ENCODE measurements at regions not wholly inside any gene's neighbourhood (a gene's known extent, or its start where the extent isn't known, plus 50 kb on each side); places are given as distances from the start of the nearest gene placed in this dataset.

GRCh38 chr15:81897057-81897677 is 148.7 kb downstream of the MEX3B start:
- Histone ChIP-seq H3F3A (replicated peaks; ENCODE audit: insufficient read depth) (no peaks in the 10 kb centered on the region), H3K27ac (ENCODE audit: low read depth in 2 of 2, low read length in 1 of 2) (no peak overlapping the region), H2AFZ (ENCODE audit: low read depth) (no peak overlapping the region), H3K9ac (no peak overlapping the region), H3K9me3 (no peaks in the 10 kb centered on the region), H3K4me1 (ENCODE audit: control insufficient read depth in 1 of 2, insufficient read depth in 2 of 2, low read depth in 1 of 2, low read length in 1 of 2) (peaks cover 0 to 15% of the 10 kb centered on the region in 2 experiments; a peak in 2 of 4 replicates), H4K20me1 (ENCODE audit: insufficient read depth) (no peaks in the 10 kb centered on the region), H3K27me3 (ENCODE audit: insufficient read depth) (no peaks in the 10 kb centered on the region), H3K4me3 (ENCODE audit: low read depth in 2 of 2, low read length in 1 of 2) (no peak overlapping the region), H3K79me2 (ENCODE audit: insufficient read depth) (no peaks in the 10 kb centered on the region), H3K36me3 (replicated peaks in 1 of 2; ENCODE audit: control insufficient read depth in 1 of 2, insufficient read depth in 2 of 2, low read length in 1 of 2) (no peaks in the 10 kb centered on the region), H3K4me2 (no peak overlapping the region), H3K9me2 (no peaks in the 10 kb centered on the region)
- ChIA-PET POLR2A (no interaction called here), CTCF (no interaction called here)
- 0 out of 2 replicates have a peak, but pooled peaks have one; percentile 13 for TF ChIP-seq JUND (IDR thresholded peaks at IDR 0.05)
- TF ChIP-seq, protein P1, sequence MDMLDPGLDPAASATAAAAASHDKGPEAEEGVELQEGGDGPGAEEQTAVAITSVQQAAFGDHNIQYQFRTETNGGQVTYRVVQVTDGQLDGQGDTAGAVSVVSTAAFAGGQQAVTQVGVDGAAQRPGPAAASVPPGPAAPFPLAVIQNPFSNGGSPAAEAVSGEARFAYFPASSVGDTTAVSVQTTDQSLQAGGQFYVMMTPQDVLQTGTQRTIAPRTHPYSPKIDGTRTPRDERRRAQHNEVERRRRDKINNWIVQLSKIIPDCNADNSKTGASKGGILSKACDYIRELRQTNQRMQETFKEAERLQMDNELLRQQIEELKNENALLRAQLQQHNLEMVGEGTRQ (IDR thresholded peaks at IDR 0.05; ENCODE audit: borderline replicate concordance, low read depth, low read length) = no peak
- WGBS (ENCODE audit: low lambda C conversion rate) = 52% methylated on average over 6 of the region's 6 CpGs
- DNase-seq = no peak

GRCh38 chr15:81896356-81896755 is 149.5 kb downstream of the MEX3B start:
- Histone ChIP-seq H3K4me3 (ENCODE audit: low read depth in 2 of 2, low read length in 1 of 2) (no peak overlapping the region), H3K9ac (no peak overlapping the region), H3K4me1 (ENCODE audit: control insufficient read depth in 1 of 2, insufficient read depth in 2 of 2, low read depth in 1 of 2, low read length in 1 of 2) (peaks cover 0 to 13% of the 10 kb centered on the region in 2 experiments; a peak in 2 of 4 replicates), H3K36me3 (replicated peaks in 1 of 2; ENCODE audit: control insufficient read depth in 1 of 2, insufficient read depth in 2 of 2, low read length in 1 of 2) (no peaks in the 10 kb centered on the region), H3F3A (replicated peaks; ENCODE audit: insufficient read depth) (no peaks in the 10 kb centered on the region), H3K27me3 (ENCODE audit: insufficient read depth) (no peaks in the 10 kb centered on the region), H3K79me2 (ENCODE audit: insufficient read depth) (no peaks in the 10 kb centered on the region), H3K9me2 (no peaks in the 10 kb centered on the region), H3K4me2 (no peak overlapping the region), H2AFZ (ENCODE audit: low read depth) (0 out of 2 replicates have a peak overlapping the region, but pooled peaks have one; percentile 11), H3K27ac (ENCODE audit: low read depth in 2 of 2, low read length in 1 of 2) (no peak overlapping the region), H4K20me1 (ENCODE audit: insufficient read depth) (no peaks in the 10 kb centered on the region), H3K9me3 (no peaks in the 10 kb centered on the region)
- 76% methylated on average over 3 of the region's 3 CpGs for WGBS (ENCODE audit: low lambda C conversion rate)
- DNase-seq = no peak
- TF ChIP-seq PBX3 (IDR thresholded peaks at IDR 0.05) (no peak), NRF1 (IDR thresholded peaks at IDR 0.05; ENCODE audit: low read depth, low read length) (no peak), RFX5 (IDR thresholded peaks at IDR 0.05; ENCODE audit: low read length) (no peak), RCOR1 (IDR thresholded peaks at IDR 0.05; ENCODE audit: low read length) (no peak), FOSL2 (IDR thresholded peaks at IDR 0.05; ENCODE audit: borderline replicate concordance, low read depth) (no peak), EP300 (IDR thresholded peaks at IDR 0.05; ENCODE audit: borderline replicate concordance in 1 of 2, low read depth in 1 of 2, low read length in 1 of 2) (no peak), TEAD4 (IDR thresholded peaks at IDR 0.05; ENCODE audit: borderline replicate concordance, insufficient read depth) (no peak), MXI1 (IDR thresholded peaks at IDR 0.05; ENCODE audit: low read depth, low read length) (no peak), NFIC (IDR thresholded peaks at IDR 0.05; ENCODE audit: borderline replicate concordance) (no peak), FOXM1 (IDR thresholded peaks at IDR 0.05; ENCODE audit: low read depth) (no peak), MEF2A (IDR thresholded peaks at IDR 0.05; ENCODE audit: borderline replicate concordance, low read depth) (no peak), USF1 (IDR thresholded peaks at IDR 0.05; ENCODE audit: borderline replicate concordance, low read depth) (no peak), FOXJ3 (CRISPR knock-in tag; IDR thresholded peaks at IDR 0.05) (no peak), RAD21 (IDR thresholded peaks at IDR 0.05; ENCODE audit: low read length) (no peak), SIN3A (IDR thresholded peaks at IDR 0.05; ENCODE audit: borderline replicate concordance, low read depth, low read length) (no peak), REST (IDR thresholded peaks at IDR 0.05; ENCODE audit: low read depth, low read length) (no peak)
- ChIA-PET CTCF (interaction anchor here (1.0 kb wide), 1 partner anchor 486 kb away, joined by 3 read pairs; no protein-coding TSS in a partner anchor), POLR2A (no interaction called here)
